HG02678 (cell line): ENCODE measurements at regions not wholly inside any gene's neighbourhood (a gene's known extent, or its start where the extent isn't known, plus 50 kb on each side); places are given as distances from the start of the nearest gene placed in this dataset.

Experiments used
- ATAC-seq: cut with Tn5 transposase; IDR thresholded peaks from one replicate; pipeline ENCODE4 v1.9.1; 2021; ENCODE audit warnings: mild to moderate bottlenecking, moderate library complexity; ENCODE audit not compliant: unreplicated experiment

GRCh38 chr12:115160271-115161128, 476.5 kb upstream of the TBX3 start:
- no peak for ATAC-seq

GRCh38 chr12:115158816-115159215, 474.8 kb upstream of the TBX3 start:
- no peak for ATAC-seq

- ATAC-seq, result no peak
Observed at GRCh38 chr12:115155665-115156645, 472.0 kb upstream of the TBX3 start.

GRCh38 chr12:115149685-115150378, 465.9 kb upstream of the TBX3 start:
- no peak for ATAC-seq

GRCh38 chr12:115149279-115149678, 465.3 kb upstream of the TBX3 start:
- no peak for ATAC-seq

- no peak for ATAC-seq
Observed at GRCh38 chr12:115147916-115148315, 463.9 kb upstream of the TBX3 start.

GRCh38 chr12:115146453-115146852, 462.5 kb upstream of the TBX3 start:
- no peak for ATAC-seq

- no peak for ATAC-seq
Observed at GRCh38 chr12:115144425-115144824, 460.4 kb upstream of the TBX3 start.

GRCh38 chr12:115140981-115141655, 457.1 kb upstream of the TBX3 start:
- ATAC-seq, result no peak

GRCh38 chr12:115137812-115138521, 454.0 kb upstream of the TBX3 start:
- no peak for ATAC-seq

GRCh38 chr12:115135800-115136211, 451.8 kb upstream of the TBX3 start:
- no peak for ATAC-seq

GRCh38 chr12:115134298-115134697, 450.3 kb upstream of the TBX3 start:
- ATAC-seq, result no peak

GRCh38 chr12:115132905-115133304, 448.9 kb upstream of the TBX3 start:
- no peak for ATAC-seq

- ATAC-seq, result no peak
Observed at GRCh38 chr12:115132145-115132544, 448.2 kb upstream of the TBX3 start.

- no peak for ATAC-seq
Observed at GRCh38 chr12:115129727-115130126, 445.8 kb upstream of the TBX3 start.

- ATAC-seq, result no peak
Observed at GRCh38 chr12:115121053-115121452, 437.1 kb upstream of the TBX3 start.

- ATAC-seq, result no peak
Observed at GRCh38 chr12:115118177-115118724, 434.3 kb upstream of the TBX3 start.

GRCh38 chr12:115114140-115114539, 430.2 kb upstream of the TBX3 start:
- no peak for ATAC-seq

GRCh38 chr12:115109863-115110262, 425.9 kb upstream of the TBX3 start:
- ATAC-seq, result no peak
